ENCODE measurements at regions not wholly inside any gene's neighbourhood (a gene's known extent, or its start where the extent isn't known, plus 50 kb on each side); places are given as distances from the start of the nearest gene placed in this dataset.

DNA sequence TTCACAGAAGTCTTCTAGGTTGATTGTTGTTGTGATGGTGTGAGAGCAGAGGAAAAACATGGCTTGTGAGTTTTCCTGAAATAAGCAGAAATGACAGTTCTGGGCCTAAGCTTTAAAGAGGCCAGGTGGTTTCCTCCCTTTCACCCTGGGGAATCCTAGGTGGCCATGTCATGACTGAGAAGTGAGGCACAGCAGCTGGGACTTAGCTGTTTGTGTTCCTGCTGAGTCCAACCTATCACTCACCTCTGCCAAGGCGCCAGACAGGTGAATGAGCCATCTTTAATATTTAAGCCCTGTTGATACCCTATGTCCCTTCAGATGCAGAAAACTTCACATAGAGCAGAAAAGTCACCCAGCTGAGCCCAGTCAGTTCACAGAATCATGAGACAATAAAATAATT, 384.4 kb downstream of the SLC4A3 start:
- FAIRE-seq: no peak
- intact Hi-C loops (cut with DNase I): no loop called here

DNA sequence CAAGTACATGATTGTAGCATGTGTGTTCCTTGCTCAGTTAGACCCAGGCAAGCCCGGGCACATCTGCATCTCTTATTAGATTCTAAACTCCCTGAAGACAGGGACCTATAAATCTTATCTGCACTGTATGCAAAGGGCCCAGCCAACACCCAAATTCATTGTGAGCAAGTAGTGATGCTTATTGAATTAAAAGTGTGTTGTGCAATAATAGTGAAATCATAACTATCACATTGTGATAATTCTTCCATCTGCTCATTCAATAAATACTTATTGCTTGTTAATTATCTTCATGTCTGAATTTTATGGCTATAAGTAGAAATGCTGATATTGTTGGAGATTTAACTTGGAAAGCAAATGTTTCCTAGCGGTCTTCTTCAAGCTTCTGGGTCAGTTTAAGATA, 387.5 kb downstream of the SLC4A3 start:
- no peak overlapping the region for H3K27ac ChIP-seq
- no peaks in the 10 kb centered on the region for H3K27me3 ChIP-seq
- 83 to 92% methylated on average over 2 of the region's 2 CpGs for WGBS, 2 donors
- no peaks in the 10 kb centered on the region for H3K9me3 ChIP-seq
- no peak overlapping the region for H3K4me3 ChIP-seq
- no peak for FAIRE-seq
- no peaks in the 10 kb centered on the region for H3K36me3 ChIP-seq
- intact Hi-C loops (cut with DNase I): no loop called here
- DNase-seq: no peak
- TF ChIP-seq, protein P1, sequence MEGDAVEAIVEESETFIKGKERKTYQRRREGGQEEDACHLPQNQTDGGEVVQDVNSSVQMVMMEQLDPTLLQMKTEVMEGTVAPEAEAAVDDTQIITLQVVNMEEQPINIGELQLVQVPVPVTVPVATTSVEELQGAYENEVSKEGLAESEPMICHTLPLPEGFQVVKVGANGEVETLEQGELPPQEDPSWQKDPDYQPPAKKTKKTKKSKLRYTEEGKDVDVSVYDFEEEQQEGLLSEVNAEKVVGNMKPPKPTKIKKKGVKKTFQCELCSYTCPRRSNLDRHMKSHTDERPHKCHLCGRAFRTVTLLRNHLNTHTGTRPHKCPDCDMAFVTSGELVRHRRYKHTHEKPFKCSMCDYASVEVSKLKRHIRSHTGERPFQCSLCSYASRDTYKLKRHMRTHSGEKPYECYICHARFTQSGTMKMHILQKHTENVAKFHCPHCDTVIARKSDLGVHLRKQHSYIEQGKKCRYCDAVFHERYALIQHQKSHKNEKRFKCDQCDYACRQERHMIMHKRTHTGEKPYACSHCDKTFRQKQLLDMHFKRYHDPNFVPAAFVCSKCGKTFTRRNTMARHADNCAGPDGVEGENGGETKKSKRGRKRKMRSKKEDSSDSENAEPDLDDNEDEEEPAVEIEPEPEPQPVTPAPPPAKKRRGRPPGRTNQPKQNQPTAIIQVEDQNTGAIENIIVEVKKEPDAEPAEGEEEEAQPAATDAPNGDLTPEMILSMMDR (IDR thresholded peaks at IDR 0.05): no peak
- no peak for ATAC-seq
- no peaks in the 10 kb centered on the region for H3K4me1 ChIP-seq

More for the DNA sequence above, 384.4 kb downstream of the SLC4A3 start:
- TF ChIP-seq, protein P1 (IDR thresholded peaks at IDR 0.05): no peak
- no peak for ATAC-seq
- no peak for DNase-seq
- H3K27me3 ChIP-seq: no peaks in the 10 kb centered on the region
- H3K4me1 ChIP-seq: peaks cover 0 to 2% (median under 1%) of the 10 kb centered on the region in 3 donors
- H3K36me3 ChIP-seq: no peaks in the 10 kb centered on the region
- no peak overlapping the region for H3K4me3 ChIP-seq
- no peaks in the 10 kb centered on the region for H3K9me3 ChIP-seq
- WGBS, 2 donors: 90 to 92% methylated on average over 1 of the region's 1 CpG
- H3K27ac ChIP-seq: no peak overlapping the region

DNA sequence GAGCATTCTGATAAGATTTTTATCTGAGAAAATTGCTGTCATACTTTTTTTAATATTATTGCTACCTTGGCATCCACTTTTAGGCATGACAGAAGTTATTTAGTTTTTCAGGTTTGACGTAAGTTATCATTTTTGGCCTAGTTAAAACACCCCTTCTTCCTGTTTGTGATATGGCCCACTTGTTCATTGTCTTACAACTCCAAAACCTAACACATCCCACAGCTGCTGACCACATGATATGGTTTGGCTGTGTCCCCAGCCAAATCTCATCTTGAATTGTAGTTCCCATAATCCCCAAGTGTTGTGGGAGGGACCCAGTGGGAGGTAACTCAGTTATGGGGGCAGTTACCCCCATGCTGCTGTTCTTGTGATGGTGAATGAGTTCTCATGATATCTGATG, 388.1 kb downstream of the SLC4A3 start:
- Histone ChIP-seq H3K27ac (no peak overlapping the region), H3K4me1 (no peaks in the 10 kb centered on the region), H3K27me3 (no peaks in the 10 kb centered on the region), H3K4me3 (no peak overlapping the region), H3K9me3 (no peaks in the 10 kb centered on the region), H3K36me3 (no peaks in the 10 kb centered on the region)
- intact Hi-C loops (cut with DNase I): no loop called here
- ATAC-seq: no peak
- 43 to 65% methylated on average over 1 of the region's 1 CpG for WGBS, 2 donors
- no peak for FAIRE-seq
- no peak for DNase-seq
- TF ChIP-seq, protein P1 (IDR thresholded peaks at IDR 0.05): no peak

DNA sequence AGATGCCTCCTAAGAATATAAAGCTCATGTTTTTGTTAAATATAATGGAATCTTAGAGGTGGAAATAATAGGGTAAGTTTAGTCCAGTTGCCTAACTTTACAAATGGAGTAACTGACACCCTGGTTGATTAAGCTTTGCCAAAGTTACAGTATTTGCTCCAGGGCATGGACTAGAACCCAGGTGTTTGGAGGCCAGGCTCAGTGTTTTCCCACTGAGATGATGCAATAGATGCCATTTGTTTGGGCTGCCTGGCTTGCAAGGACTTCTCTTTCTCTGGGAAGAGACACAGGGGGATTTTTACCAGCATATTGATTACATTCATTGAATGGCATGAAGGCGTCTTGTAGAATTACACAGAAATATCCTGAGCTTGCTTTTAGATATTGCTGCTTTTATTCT, 397.8 kb downstream of the SLC4A3 start:
- WGBS, 2 donors: 76 to 83% methylated on average over 1 of the region's 1 CpG
- no peak overlapping the region for H3K4me3 ChIP-seq
- H3K9me3 ChIP-seq: no peaks in the 10 kb centered on the region
- FAIRE-seq: no peak
- intact Hi-C loops (cut with DNase I): no loop called here
- ATAC-seq: no peak
- no peak for DNase-seq
- H3K4me1 ChIP-seq: no peaks in the 10 kb centered on the region
- H3K36me3 ChIP-seq: no peaks in the 10 kb centered on the region
- H3K27ac ChIP-seq: no peak overlapping the region
- no peaks in the 10 kb centered on the region for H3K27me3 ChIP-seq
- TF ChIP-seq, protein P1 (IDR thresholded peaks at IDR 0.05): no peak

- Histone ChIP-seq H3K4me1 (no peaks in the 10 kb centered on the region), H3K4me3 (no peak overlapping the region), H3K27me3 (no peaks in the 10 kb centered on the region), H3K36me3 (no peaks in the 10 kb centered on the region), H3K9me3 (no peaks in the 10 kb centered on the region), H3K27ac (no peak overlapping the region)
- TF ChIP-seq, protein P1 (IDR thresholded peaks at IDR 0.05): no peak
- intact Hi-C loops (cut with DNase I): no loop called here
- ATAC-seq (no peak), DNase-seq (no peak), FAIRE-seq (no peak)
- WGBS, 2 donors: 93 to 99% methylated on average over 1 of the region's 1 CpG
Observed at GRCh38 chr2:220029013-220029412, 401.6 kb downstream of the SLC4A3 start.

Measured in pancreas (tissue), 10 donors.